ENCODE measurements at regions not wholly inside any gene's neighbourhood (a gene's known extent, or its start where the extent isn't known, plus 50 kb on each side); places are given as distances from the start of the nearest gene placed in this dataset.

GRCh38 chr2:153005071-153005730 lies 286.8 kb downstream of the ARL6IP6 start:
- TF ChIP-seq, protein P1, sequence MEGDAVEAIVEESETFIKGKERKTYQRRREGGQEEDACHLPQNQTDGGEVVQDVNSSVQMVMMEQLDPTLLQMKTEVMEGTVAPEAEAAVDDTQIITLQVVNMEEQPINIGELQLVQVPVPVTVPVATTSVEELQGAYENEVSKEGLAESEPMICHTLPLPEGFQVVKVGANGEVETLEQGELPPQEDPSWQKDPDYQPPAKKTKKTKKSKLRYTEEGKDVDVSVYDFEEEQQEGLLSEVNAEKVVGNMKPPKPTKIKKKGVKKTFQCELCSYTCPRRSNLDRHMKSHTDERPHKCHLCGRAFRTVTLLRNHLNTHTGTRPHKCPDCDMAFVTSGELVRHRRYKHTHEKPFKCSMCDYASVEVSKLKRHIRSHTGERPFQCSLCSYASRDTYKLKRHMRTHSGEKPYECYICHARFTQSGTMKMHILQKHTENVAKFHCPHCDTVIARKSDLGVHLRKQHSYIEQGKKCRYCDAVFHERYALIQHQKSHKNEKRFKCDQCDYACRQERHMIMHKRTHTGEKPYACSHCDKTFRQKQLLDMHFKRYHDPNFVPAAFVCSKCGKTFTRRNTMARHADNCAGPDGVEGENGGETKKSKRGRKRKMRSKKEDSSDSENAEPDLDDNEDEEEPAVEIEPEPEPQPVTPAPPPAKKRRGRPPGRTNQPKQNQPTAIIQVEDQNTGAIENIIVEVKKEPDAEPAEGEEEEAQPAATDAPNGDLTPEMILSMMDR (conservative IDR thresholded peaks at IDR 0.05), result no peak
- no peak for TF ChIP-seq ZFX (IDR thresholded peaks at IDR 0.05)
